LNCaP clone FGC (cell line): ENCODE measurements at regions not wholly inside any gene's neighbourhood (a gene's known extent, or its start where the extent isn't known, plus 50 kb on each side); places are given as distances from the start of the nearest gene placed in this dataset.
"Not testable (repeated sequence)": the region's sequence is repeated elsewhere in the genome, so short reads cannot be mapped to it uniquely, and the experiment has no call there.

Experiments
- DNase-seq: peaks from one replicate; pipeline ENCODE4 v3.0.0-alpha.2; 2011; ENCODE audit warnings: low read depth
- H3K4me3 ChIP-seq: 2 replicates; pipeline ENCODE4 v1.5.1; 2011; ENCODE audit warnings: mild to moderate bottlenecking, low read depth, low read length, control low read depth
- TF ChIP-seq, protein P1 (sequence below): IDR thresholded peaks from 2 replicates; pipeline ENCODE4 v1.5.1; 2012; ENCODE audit warnings: mild to moderate bottlenecking; ENCODE audit not compliant: control insufficient read depth, insufficient read depth; ENCODE audit errors: extremely low read depth

DNA sequence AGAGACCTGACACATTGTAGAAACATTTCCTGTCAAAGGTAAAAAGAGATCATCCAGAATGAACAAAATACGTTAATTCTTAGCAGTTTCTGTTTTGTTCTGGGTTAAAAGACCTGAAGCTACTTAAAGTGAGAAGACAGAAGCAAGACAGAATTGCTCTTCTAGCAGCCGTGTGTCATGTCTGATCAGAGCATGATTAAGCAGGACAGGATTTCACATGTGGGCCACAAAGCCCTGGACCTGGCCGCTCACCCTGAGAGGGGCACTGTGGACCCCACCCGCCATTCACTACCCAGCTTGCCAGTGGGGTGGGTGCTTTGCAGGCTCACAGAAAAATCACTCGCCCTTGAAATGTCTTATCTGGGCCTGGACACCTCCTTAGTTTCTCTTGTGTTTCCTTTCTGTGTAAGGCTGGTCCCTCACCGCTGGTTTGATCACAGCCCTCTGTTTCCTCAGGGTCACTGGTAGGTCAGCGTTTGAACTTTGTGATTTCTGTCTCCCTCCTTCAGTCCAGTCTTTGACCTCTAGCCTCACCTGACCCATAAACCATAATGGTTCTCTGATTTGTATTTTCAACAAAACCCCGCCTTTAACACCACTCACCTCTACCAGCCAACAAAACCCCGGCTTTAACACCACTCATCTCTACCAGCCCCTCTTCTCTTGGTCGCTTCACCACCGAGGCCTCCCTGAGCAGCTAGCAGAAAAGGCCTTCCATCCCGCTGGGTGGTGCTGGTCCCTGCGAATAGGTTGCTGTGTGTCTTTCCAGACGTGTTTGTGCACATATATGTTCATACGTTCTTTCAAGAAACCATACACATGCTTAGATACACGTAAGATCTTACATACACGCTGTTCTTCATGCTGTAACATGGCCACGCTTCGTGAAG lies 185.0 kb downstream of the OR4M2 start:
- TF ChIP-seq, protein P1, sequence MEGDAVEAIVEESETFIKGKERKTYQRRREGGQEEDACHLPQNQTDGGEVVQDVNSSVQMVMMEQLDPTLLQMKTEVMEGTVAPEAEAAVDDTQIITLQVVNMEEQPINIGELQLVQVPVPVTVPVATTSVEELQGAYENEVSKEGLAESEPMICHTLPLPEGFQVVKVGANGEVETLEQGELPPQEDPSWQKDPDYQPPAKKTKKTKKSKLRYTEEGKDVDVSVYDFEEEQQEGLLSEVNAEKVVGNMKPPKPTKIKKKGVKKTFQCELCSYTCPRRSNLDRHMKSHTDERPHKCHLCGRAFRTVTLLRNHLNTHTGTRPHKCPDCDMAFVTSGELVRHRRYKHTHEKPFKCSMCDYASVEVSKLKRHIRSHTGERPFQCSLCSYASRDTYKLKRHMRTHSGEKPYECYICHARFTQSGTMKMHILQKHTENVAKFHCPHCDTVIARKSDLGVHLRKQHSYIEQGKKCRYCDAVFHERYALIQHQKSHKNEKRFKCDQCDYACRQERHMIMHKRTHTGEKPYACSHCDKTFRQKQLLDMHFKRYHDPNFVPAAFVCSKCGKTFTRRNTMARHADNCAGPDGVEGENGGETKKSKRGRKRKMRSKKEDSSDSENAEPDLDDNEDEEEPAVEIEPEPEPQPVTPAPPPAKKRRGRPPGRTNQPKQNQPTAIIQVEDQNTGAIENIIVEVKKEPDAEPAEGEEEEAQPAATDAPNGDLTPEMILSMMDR = no peak
- no peak for DNase-seq
- no peak overlapping the region for H3K4me3 ChIP-seq

GRCh38 chr15:22265970-22266369 lies 185.6 kb downstream of the OR4M2 start:
- H3K4me3 ChIP-seq = no peak overlapping the region
- DNase-seq = no peak
- TF ChIP-seq, protein P1 = no peak

- TF ChIP-seq, protein P1 = no peak
- H3K4me3 ChIP-seq = no peak overlapping the region
- no peak for DNase-seq
These were observed 187.4 kb downstream of the OR4M2 start for GRCh38 chr15:22267761-22268160.

DNA sequence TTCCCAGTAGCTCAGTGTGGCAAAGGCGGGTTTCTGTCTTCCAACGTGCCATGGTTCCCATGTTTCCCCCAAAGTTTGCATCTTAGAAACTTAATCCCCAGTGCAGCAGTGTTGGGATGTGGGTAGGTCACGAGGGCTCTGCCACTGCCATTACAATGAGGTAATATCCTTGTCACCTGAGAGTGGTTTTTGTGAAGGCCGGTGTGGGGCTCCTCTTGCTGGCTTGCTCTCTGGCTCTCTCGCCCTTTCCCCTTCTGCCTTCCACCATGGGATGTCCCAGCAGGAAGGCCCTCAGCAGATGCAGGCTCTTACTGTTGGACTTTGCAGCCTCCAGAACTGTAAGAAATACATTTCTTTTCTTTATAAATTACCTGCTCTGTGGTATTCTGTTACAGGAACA lies 187.9 kb downstream of the OR4M2 start:
- H3K4me3 ChIP-seq, DNase-seq: not testable (repeated sequence)

GRCh38 chr15:22268654-22269053 lies 188.3 kb downstream of the OR4M2 start:
- DNase-seq, H3K4me3 ChIP-seq: not testable (repeated sequence)

GRCh38 chr15:22272286-22273160 lies 186.2 kb upstream of the GOLGA6L22 start:
- DNase-seq, H3K4me3 ChIP-seq: not testable (repeated sequence)

DNA sequence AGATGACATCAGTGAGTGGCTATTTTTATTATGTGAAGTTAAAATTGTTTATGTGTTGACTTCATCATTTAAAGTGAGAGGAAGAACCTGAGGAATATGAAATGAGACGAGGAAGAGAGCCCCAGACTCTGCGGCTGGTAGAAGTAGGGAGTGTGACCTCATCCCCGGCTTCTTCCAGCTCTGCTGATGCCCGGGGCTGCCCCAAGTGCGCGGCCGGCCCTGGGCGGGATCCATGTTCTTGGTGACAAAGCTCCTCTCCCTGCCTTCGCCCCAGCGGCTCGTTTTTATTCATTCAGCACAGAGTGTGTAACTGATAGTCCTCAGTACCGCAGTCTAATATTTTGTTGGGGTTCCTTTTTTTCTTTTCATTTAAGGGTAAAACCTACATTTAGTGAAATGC lies 185.5 kb upstream of the GOLGA6L22 start:
- not testable (repeated sequence) for DNase-seq

GRCh38 chr15:22274376-22274775 lies 184.3 kb upstream of the GOLGA6L22 start:
- DNase-seq, H3K4me3 ChIP-seq: not testable (repeated sequence)

More for the DNA sequence above, 185.5 kb upstream of the GOLGA6L22 start:
- not testable (repeated sequence) for H3K4me3 ChIP-seq

GRCh38 chr15:22280770-22281169 lies 177.9 kb upstream of the GOLGA6L22 start:
- not testable (repeated sequence) for H3K4me3 ChIP-seq, DNase-seq

GRCh38 chr15:22282794-22283533 lies 175.7 kb upstream of the GOLGA6L22 start:
- H3K4me3 ChIP-seq, DNase-seq: not testable (repeated sequence)

DNA sequence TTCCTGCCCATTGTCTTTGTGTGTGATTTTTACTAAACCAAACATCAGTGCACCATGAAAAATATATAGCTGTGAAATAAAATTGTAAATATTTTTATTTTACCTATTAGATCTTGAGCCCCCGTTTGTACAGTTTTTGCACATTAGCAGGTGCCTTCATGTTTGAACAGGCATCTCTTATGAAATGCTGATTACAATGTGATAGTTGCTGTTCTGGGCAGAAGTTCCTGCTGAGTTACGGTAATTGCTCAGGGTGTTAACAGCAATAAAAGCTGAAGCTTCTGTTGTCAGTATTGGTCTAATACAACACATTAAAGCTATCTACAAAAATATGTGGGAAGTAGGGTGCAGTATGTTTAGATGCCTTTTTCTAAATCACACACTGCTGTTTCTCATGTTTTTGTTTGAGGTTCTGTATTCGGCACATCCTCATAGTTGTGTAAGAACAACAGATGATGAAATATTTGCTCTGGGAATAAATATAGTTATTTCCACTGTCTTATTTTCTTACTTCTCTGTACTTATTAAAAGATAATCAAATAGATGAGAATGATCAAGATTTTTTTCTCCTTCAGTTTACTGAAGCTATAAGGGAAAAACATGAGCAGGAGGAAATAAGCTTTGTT lies 173.8 kb upstream of the GOLGA6L22 start:
- not testable (repeated sequence) for H3K4me3 ChIP-seq

GRCh38 chr15:22291054-22291453 lies 167.6 kb upstream of the GOLGA6L22 start:
- not testable (repeated sequence) for H3K4me3 ChIP-seq, DNase-seq

More for the DNA sequence above, 173.8 kb upstream of the GOLGA6L22 start:
- DNase-seq = not testable (repeated sequence)

GRCh38 chr15:22303112-22303511 lies 155.6 kb upstream of the GOLGA6L22 start:
- not testable (repeated sequence) for H3K4me3 ChIP-seq, DNase-seq
